SU-DHL-6 (cell line): ENCODE measurements at regions not wholly inside any gene's neighbourhood (a gene's known extent, or its start where the extent isn't known, plus 50 kb on each side); places are given as distances from the start of the nearest gene placed in this dataset.

Source experiments
- H2AFZ ChIP-seq: fragments of 200-600 bp; sonication (generic); 2 replicates; pipeline ENCODE4 v1.6.1; 2014; ENCODE audit warnings: low read depth, mild to moderate bottlenecking, moderate library complexity, mixed read lengths, antibody characterized with exemption, low read length; ENCODE audit not compliant: severe bottlenecking
- H3F3A ChIP-seq: fragments of 200-600 bp; shearing (Covaris generic); 2 replicates; pipeline ENCODE4 v1.6.0; 2016; ENCODE audit warnings: antibody characterized with exemption, mild to moderate bottlenecking; ENCODE audit not compliant: insufficient read depth
- H3K27ac ChIP-seq: fragments of 200-600 bp; sonication (generic); 2 replicates; pipeline ENCODE4 v1.5.1; 2016; ENCODE audit warnings: low read depth, mild to moderate bottlenecking, low read length, moderate library complexity, mixed read lengths
- H3K27me3 ChIP-seq: fragments of 200-600 bp; sonication (generic), shearing (Covaris generic); 2 replicates; pipeline ENCODE4 v1.6.0; 2014; ENCODE audit warnings: mild to moderate bottlenecking, low read length
- H3K36me3 ChIP-seq: fragments of 200-600 bp; sonication (generic); 2 replicates; pipeline ENCODE4 v1.6.1; 2014; ENCODE audit warnings: mild to moderate bottlenecking, low read length, mixed read lengths
- H3K4me2 ChIP-seq: fragments of 300-600, 200-600 bp; shearing (Covaris generic), sonication (generic); 2 replicates; pipeline ENCODE4 v1.6.0; 2014; ENCODE audit warnings: low read length, low read depth, mild to moderate bottlenecking; ENCODE audit not compliant: poor library complexity, severe bottlenecking
- H3K4me3 ChIP-seq: fragments of 200-600 bp; sonication (generic); 2 replicates; pipeline ENCODE4 v1.5.1; 2014; ENCODE audit warnings: antibody characterized with exemption, low read length, mild to moderate bottlenecking, mixed read lengths; ENCODE audit not compliant: insufficient read depth, poor library complexity, severe bottlenecking
- H3K79me2 ChIP-seq: fragments of 200-600 bp; sonication (generic); 2 replicates; pipeline ENCODE4 v1.6.1; 2014; ENCODE audit warnings: mild to moderate bottlenecking, low read length, moderate library complexity; ENCODE audit not compliant: insufficient read depth
- H3K9ac ChIP-seq: fragments of 200-600 bp; sonication (generic); 2 replicates; pipeline ENCODE4 v1.7.0; 2014; ENCODE audit warnings: mild to moderate bottlenecking, low read length
- H3K9me2 ChIP-seq: fragments of 200-600 bp; sonication (generic); replicated peaks from 2 replicates; pipeline ENCODE4 v1.6.1; 2014; ENCODE audit warnings: low read length; ENCODE audit not compliant: insufficient read depth
- H3K9me3 ChIP-seq: fragments of 200-600 bp; sonication (generic); 2 replicates; pipeline ENCODE4 v1.6.1; 2014; ENCODE audit warnings: low read length, mixed read lengths; ENCODE audit not compliant: insufficient read depth
- H4K20me1 ChIP-seq: fragments of 200-600 bp; sonication (generic); 2 replicates; pipeline ENCODE4 v1.6.1; 2014; ENCODE audit warnings: low read depth, mild to moderate bottlenecking, antibody characterized with exemption, low read length, moderate library complexity, mixed read lengths
- CTCF ChIP-seq: fragments of 200-600 bp; sonication (generic); IDR thresholded peaks from one replicate; pipeline ENCODE4 v1.5.1; 2017; ENCODE audit warnings: antibody characterized with exemption, mild to moderate bottlenecking, low read length, moderate library complexity; ENCODE audit not compliant: insufficient read depth, poor library complexity, severe bottlenecking
- EZH2phosphoT487 ChIP-seq: fragments of 200-600 bp; sonication (generic), shearing (Covaris generic); conservative IDR thresholded peaks from 2 replicates; pipeline ENCODE4 v1.6.1; 2018; ENCODE audit warnings: mild to moderate bottlenecking, antibody characterized with exemption, low read length, moderate library complexity, mixed read lengths

- no peak overlapping the region for H3K4me3 ChIP-seq
- H2AFZ ChIP-seq: no peak overlapping the region
- no peaks in the 10 kb centered on the region for H3K36me3 ChIP-seq
- H3K4me2 ChIP-seq: no peak overlapping the region
- H3K27ac ChIP-seq: no peak overlapping the region
- H3K79me2 ChIP-seq: no peaks in the 10 kb centered on the region
- TF ChIP-seq CTCF (no peak), EZH2phosphoT487 (no peak)
- no peaks in the 10 kb centered on the region for H3F3A ChIP-seq
- no peaks in the 10 kb centered on the region for H3K9me2 ChIP-seq
- H3K9me3 ChIP-seq: no peaks in the 10 kb centered on the region
- no peaks in the 10 kb centered on the region for H3K27me3 ChIP-seq
- no peaks in the 10 kb centered on the region for H4K20me1 ChIP-seq
- H3K9ac ChIP-seq: no peak overlapping the region
These were observed 396.5 kb downstream of the OCA2 start for GRCh38 chr15:27702581-27702980.

GRCh38 chr15:27701956-27702355 is 397.2 kb downstream of the OCA2 start:
- Histone ChIP-seq H3K36me3 (no peaks in the 10 kb centered on the region), H4K20me1 (no peaks in the 10 kb centered on the region), H3K27ac (no peak overlapping the region), H3F3A (no peaks in the 10 kb centered on the region), H3K4me2 (no peak overlapping the region), H3K9me2 (no peaks in the 10 kb centered on the region), H3K9me3 (no peaks in the 10 kb centered on the region), H3K27me3 (no peaks in the 10 kb centered on the region), H3K4me3 (no peak overlapping the region), H3K9ac (no peak overlapping the region), H3K79me2 (no peaks in the 10 kb centered on the region), H2AFZ (no peak overlapping the region)
- no peak for TF ChIP-seq CTCF
- no peak for TF ChIP-seq EZH2phosphoT487

- no peak overlapping the region for H3K4me3 ChIP-seq
- no peak overlapping the region for H3K27ac ChIP-seq
- no peaks in the 10 kb centered on the region for H3K79me2 ChIP-seq
- no peaks in the 10 kb centered on the region for H3K27me3 ChIP-seq
- H3K9me3 ChIP-seq: no peaks in the 10 kb centered on the region
- no peaks in the 10 kb centered on the region for H3K36me3 ChIP-seq
- no peaks in the 10 kb centered on the region for H3K9me2 ChIP-seq
- TF ChIP-seq CTCF (no peak), EZH2phosphoT487 (no peak)
- H4K20me1 ChIP-seq: no peaks in the 10 kb centered on the region
- H3K4me2 ChIP-seq: no peak overlapping the region
- no peak overlapping the region for H2AFZ ChIP-seq
- no peaks in the 10 kb centered on the region for H3F3A ChIP-seq
- no peak overlapping the region for H3K9ac ChIP-seq
These were observed 398.1 kb downstream of the OCA2 start for GRCh38 chr15:27701014-27701413.

GRCh38 chr15:27699699-27700098 is 399.4 kb downstream of the OCA2 start:
- H3K36me3 ChIP-seq: no peaks in the 10 kb centered on the region
- no peaks in the 10 kb centered on the region for H3K27me3 ChIP-seq
- H3K9me3 ChIP-seq: no peaks in the 10 kb centered on the region
- H3K79me2 ChIP-seq: no peaks in the 10 kb centered on the region
- H3K4me2 ChIP-seq: no peak overlapping the region
- no peaks in the 10 kb centered on the region for H3K9me2 ChIP-seq
- no peak overlapping the region for H3K4me3 ChIP-seq
- TF ChIP-seq CTCF (no peak), EZH2phosphoT487 (no peak)
- no peak overlapping the region for H3K27ac ChIP-seq
- H4K20me1 ChIP-seq: no peaks in the 10 kb centered on the region
- H2AFZ ChIP-seq: no peak overlapping the region
- H3K9ac ChIP-seq: no peak overlapping the region
- no peaks in the 10 kb centered on the region for H3F3A ChIP-seq
